T-cell (primary cell): ENCODE measurements at regions not wholly inside any gene's neighbourhood (a gene's known extent, or its start where the extent isn't known, plus 50 kb on each side); places are given as distances from the start of the nearest gene placed in this dataset.

Source experiments
- ATAC-seq, 4 experiments: fragments of 200-7000 bp in 3 of 4; fragments of 150-1000 bp in 1 of 4; cut with Tn5 transposase; replicated peaks in 1 of 4; 1 replicate in 3 of 4; 2 replicates in 1 of 4; pipeline ENCODE4 v1.10.0; 2021; ENCODE audit warnings: moderate library complexity in 3 of 4, mild to moderate bottlenecking in 2 of 4, moderate number of reproducible peaks in 1 of 4
- CTCF ChIA-PET, 2 donors: fragments of 300-600 bp; sonication (Branson Sonifier 250); formaldehyde crosslinking; loops; one replicate each; lab custom pipeline; 2022; ENCODE audit warnings: antibody characterized with exemption in 2 of 2; lab: Charles Lee
- POLR2A ChIA-PET, 2 donors: fragments of 300-600 bp; sonication (Branson Sonifier 250); formaldehyde crosslinking; loops; one replicate each; lab custom pipeline; 2022; ENCODE audit warnings: antibody characterized with exemption in 2 of 2; lab: Charles Lee
- DNase-seq, 35 experiments: peaks; one replicate each; pipeline versions ENCODE4 v3.0.0 to v3.0.0-alpha.2; 2013 to 2023
- H3K27ac ChIP-seq: one replicate; pipeline ENCODE4 v1.5.1; 2013; ENCODE audit warnings: low read length
- H3K27me3 ChIP-seq, 2 experiments: replicated peaks in 1 of 2; 1 replicate in 1 of 2; 2 replicates in 1 of 2; pipeline versions ENCODE4 v1.6.1 to v1.7.0; 2013; ENCODE audit warnings: low read length in 1 of 2, mixed read lengths in 1 of 2; ENCODE audit not compliant: control insufficient read depth in 2 of 2, insufficient read depth in 2 of 2; ENCODE audit errors: extremely low read depth in 1 of 2
- H3K36me3 ChIP-seq, 2 donors: 1 replicate in 1 of 2; 2 replicates in 1 of 2; pipeline versions ENCODE4 v1.6.1 to v1.7.0; 2013; ENCODE audit warnings: low read length in 1 of 2; ENCODE audit not compliant: control insufficient read depth in 2 of 2, insufficient read depth in 1 of 2; ENCODE audit errors: extremely low read depth in 1 of 2
- H3K4me1 ChIP-seq, 2 experiments: 1 replicate in 1 of 2; 2 replicates in 1 of 2; pipeline versions ENCODE4 v1.6.1 to v1.7.0; 2013; ENCODE audit warnings: low read length in 2 of 2, mixed read lengths in 1 of 2; ENCODE audit not compliant: insufficient read depth in 2 of 2, control insufficient read depth in 1 of 2; ENCODE audit errors: extremely low read depth in 1 of 2
- H3K4me3 ChIP-seq, 2 donors: 1 replicate in 1 of 2; 2 replicates in 1 of 2; pipeline versions ENCODE4 v1.5.1 to v1.7.0; 2013; ENCODE audit warnings: mild to moderate bottlenecking in 2 of 2, low read length in 1 of 2, moderate library complexity in 1 of 2; ENCODE audit not compliant: control insufficient read depth in 1 of 2; ENCODE audit errors: extremely low read depth in 1 of 2
- H3K9me3 ChIP-seq: 2 replicates; pipeline ENCODE4 v1.7.0; 2013
- H3K27ac Mint-ChIP-seq, 2 donors: one replicate each; pipeline ENCODE4 v1.8.0; 2020 to 2021; ENCODE audit warnings: mild to moderate bottlenecking in 2 of 2, mixed read lengths in 2 of 2
- H3K27me3 Mint-ChIP-seq, 2 donors: one replicate each; pipeline ENCODE4 v1.8.0; 2021 to 2022; ENCODE audit warnings: mixed read lengths in 2 of 2
- H3K36me3 Mint-ChIP-seq: one replicate; pipeline ENCODE4 v1.8.0; 2021; ENCODE audit warnings: mixed read lengths
- H3K4me1 Mint-ChIP-seq, 3 donors: one replicate each; pipeline ENCODE4 v1.8.0; 2020 to 2022; ENCODE audit warnings: mixed read lengths in 3 of 3, mild to moderate bottlenecking in 1 of 3
- H3K4me3 Mint-ChIP-seq, 3 donors: one replicate each; pipeline ENCODE4 v1.8.0; 2020 to 2022; ENCODE audit warnings: mild to moderate bottlenecking in 3 of 3, mixed read lengths in 3 of 3, moderate library complexity in 3 of 3
- H3K9me3 Mint-ChIP-seq, 3 donors: one replicate each; pipeline ENCODE4 v1.8.0; 2020 to 2022; ENCODE audit warnings: mixed read lengths in 3 of 3
- WGBS: methylation state at CpG from one replicate; pipeline ENCODE4 v1.1.5; 2013; ENCODE audit warnings: missing lambda C conversion rate; ENCODE audit not compliant: insufficient coverage; 5-methylcytosine and 5-hydroxymethylcytosine counted together

DNA sequence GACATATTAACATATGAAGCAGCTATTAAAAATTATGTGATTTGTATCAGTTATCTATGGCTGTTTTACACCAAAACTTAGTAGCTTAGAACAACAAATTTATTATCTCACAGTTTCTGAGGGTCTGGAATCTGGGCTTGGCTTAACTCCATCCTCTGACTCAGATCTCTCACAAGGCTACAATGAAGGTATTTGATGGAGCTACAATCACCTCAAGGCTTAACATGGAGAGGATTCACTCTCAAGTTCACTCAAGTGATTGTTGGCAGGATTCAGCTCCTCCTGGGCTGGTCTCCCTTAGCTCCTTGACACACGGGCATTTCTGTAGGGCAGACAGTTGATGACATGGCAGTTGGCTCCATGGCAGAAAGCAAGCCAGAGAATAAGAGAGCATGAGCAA, 133.0 kb upstream of the SLC14A2 start:
- 86% methylated on average over 1 of the region's 1 CpG for whole genome bisulfite sequencing

DNA sequence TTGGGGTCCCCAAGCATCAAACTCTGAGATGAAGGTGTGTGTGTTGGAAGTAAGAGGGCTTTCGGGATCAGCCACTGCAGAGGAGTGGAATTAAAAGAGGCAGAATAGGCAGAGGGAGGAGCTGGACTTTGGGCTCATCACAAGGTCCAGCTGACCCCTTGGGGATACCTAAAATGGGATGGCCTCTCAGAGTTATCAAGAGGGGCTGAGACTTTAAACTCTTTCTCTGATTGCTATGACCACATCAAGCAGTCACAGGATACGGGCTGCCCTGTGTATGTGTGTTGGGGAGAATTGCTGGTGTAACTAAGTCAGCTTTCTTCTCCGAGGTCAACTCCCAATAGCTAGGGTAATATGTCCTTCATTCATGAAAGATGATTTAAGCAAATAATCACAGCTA, 127.7 kb upstream of the SLC14A2 start:
- Mint-ChIP-seq H3K27ac (no peak overlapping the region), H3K4me1 (no peaks in the 10 kb centered on the region), H3K36me3 (no peaks in the 10 kb centered on the region), H3K9me3 (no peaks in the 10 kb centered on the region), H3K4me3 (no peak overlapping the region), H3K27me3 (peaks cover 3 to 19% of the 10 kb centered on the region in 2 donors)
- ATAC-seq (no peak), DNase-seq (no peak)
- ChIA-PET POLR2A (no interaction called here), CTCF (no interaction called here)
- Histone ChIP-seq H3K36me3 (no peaks in the 10 kb centered on the region), H3K27ac (no peak overlapping the region), H3K27me3 (no peaks in the 10 kb centered on the region), H3K4me1 (no peaks in the 10 kb centered on the region), H3K9me3 (no peaks in the 10 kb centered on the region), H3K4me3 (no peak overlapping the region)
- 71% methylated on average over 1 of the region's 3 CpGs for WGBS

More for the DNA sequence above, 133.0 kb upstream of the SLC14A2 start:
- Histone ChIP-seq H3K4me3 (no peak overlapping the region), H3K9me3 (no peaks in the 10 kb centered on the region), H3K36me3 (no peaks in the 10 kb centered on the region), H3K27ac (no peak overlapping the region), H3K4me1 (no peaks in the 10 kb centered on the region), H3K27me3 (peaks cover 0 to 12% of the 10 kb centered on the region in 2 experiments)
- H3K9me3 Mint-ChIP-seq, result no peaks in the 10 kb centered on the region
- no peak overlapping the region for H3K27ac Mint-ChIP-seq
- POLR2A ChIA-PET, result no interaction called here
- DNase-seq (no peak), ATAC-seq (no peak)
- H3K27me3 Mint-ChIP-seq, result peaks cover 9 to 31% of the 10 kb centered on the region in 2 donors
- H3K4me1 Mint-ChIP-seq, result no peaks in the 10 kb centered on the region
- no peaks in the 10 kb centered on the region for H3K36me3 Mint-ChIP-seq
- no peak overlapping the region for H3K4me3 Mint-ChIP-seq
- CTCF ChIA-PET, result no interaction called here

DNA sequence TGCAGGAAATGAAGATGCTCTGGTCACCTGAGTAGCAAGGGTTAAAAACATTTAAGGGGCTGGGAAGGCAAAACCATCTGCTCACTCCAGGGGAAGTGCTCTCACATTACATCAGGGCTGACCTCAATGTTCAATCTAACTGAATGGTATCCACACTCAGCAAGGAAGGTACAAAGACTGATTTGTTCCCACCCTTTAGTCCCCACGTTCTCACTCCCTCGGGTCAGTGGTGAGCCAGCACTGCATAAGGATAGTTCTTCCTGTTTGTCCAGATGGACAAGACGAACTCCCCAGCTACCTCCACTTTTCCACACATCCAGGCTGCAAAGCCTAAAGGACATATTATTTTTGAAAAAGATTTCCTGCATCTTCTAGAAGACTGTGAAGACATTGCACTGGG, 126.6 kb upstream of the SLC14A2 start:
- ATAC-seq (no peak), DNase-seq (no peak)
- 40% methylated on average over 1 of the region's 3 CpGs for WGBS
- H3K27ac Mint-ChIP-seq, result no peak overlapping the region
- no peaks in the 10 kb centered on the region for H3K4me1 Mint-ChIP-seq
- H3K36me3 Mint-ChIP-seq, result no peaks in the 10 kb centered on the region
- Histone ChIP-seq H3K4me3 (no peak overlapping the region), H3K4me1 (no peaks in the 10 kb centered on the region), H3K27ac (no peak overlapping the region), H3K9me3 (no peaks in the 10 kb centered on the region), H3K27me3 (no peaks in the 10 kb centered on the region), H3K36me3 (no peaks in the 10 kb centered on the region)
- CTCF ChIA-PET, result no interaction called here
- no peak overlapping the region for H3K4me3 Mint-ChIP-seq
- no peaks in the 10 kb centered on the region for H3K9me3 Mint-ChIP-seq
- POLR2A ChIA-PET, result no interaction called here
- peaks cover 0 to 14% of the 10 kb centered on the region in 2 donors for H3K27me3 Mint-ChIP-seq

DNA sequence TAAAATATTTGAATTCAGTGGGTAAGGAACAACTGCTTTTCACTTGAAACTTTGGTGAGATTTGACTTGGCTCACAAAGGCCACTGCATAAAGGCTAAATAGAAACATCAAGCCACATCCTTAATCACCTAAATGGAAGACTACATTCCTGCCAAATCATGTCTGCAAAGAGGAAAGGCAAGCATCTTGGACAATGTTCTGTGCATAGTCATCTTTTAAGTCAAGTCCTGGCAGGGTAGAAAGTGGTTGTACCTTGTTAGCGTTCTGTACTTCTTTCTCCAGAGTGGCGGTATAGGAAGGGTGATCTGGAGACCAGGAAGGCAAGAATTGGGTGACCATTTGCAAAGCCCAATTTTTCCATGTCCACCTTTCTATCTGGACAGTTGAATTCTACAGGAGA, 121.4 kb upstream of the SLC14A2 start:
- POLR2A ChIA-PET, result no interaction called here
- no peak overlapping the region for H3K4me3 Mint-ChIP-seq

DNA sequence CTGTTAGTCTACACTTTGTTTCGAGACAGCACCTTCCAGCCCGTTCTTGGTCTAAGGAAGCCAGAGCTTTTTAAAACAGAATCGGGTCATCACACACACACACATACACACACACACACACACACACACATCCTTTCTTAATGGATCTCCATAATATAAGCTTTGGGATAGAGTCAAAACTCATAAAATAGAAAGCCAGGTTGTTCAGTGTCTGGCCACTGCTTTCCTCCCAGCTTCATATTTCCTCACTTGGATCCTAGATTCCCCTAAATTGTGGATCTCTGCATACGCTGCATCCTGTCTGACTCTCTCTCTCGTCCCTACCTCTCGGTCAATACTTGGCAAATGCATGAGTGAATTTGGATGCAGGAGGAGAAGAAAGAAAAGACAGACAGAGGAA, 120.5 kb upstream of the SLC14A2 start:
- no peaks in the 10 kb centered on the region for H3K36me3 Mint-ChIP-seq
- H3K9me3 Mint-ChIP-seq, result no peaks in the 10 kb centered on the region
- CTCF ChIA-PET, result no interaction called here
- Histone ChIP-seq H3K9me3 (no peaks in the 10 kb centered on the region), H3K4me1 (no peaks in the 10 kb centered on the region), H3K27me3 (no peaks in the 10 kb centered on the region), H3K4me3 (no peak overlapping the region), H3K27ac (no peak overlapping the region), H3K36me3 (no peaks in the 10 kb centered on the region)
- no peaks in the 10 kb centered on the region for H3K4me1 Mint-ChIP-seq
- peaks cover 2 to 6% of the 10 kb centered on the region in 2 donors for H3K27me3 Mint-ChIP-seq
- DNase-seq (no peak), ATAC-seq (no peak)
- WGBS, result 100% methylated on average over 1 of the region's 6 CpGs
- POLR2A ChIA-PET, result no interaction called here
- H3K27ac Mint-ChIP-seq, result no peak overlapping the region
- H3K4me3 Mint-ChIP-seq, result no peak overlapping the region

More for the DNA sequence above, 121.4 kb upstream of the SLC14A2 start:
- H3K36me3 Mint-ChIP-seq, result no peaks in the 10 kb centered on the region
- no peak for DNase-seq
- no peaks in the 10 kb centered on the region for H3K4me1 Mint-ChIP-seq
- no CpG with 5 or more reads among the region's 2 CpGs for WGBS
- Histone ChIP-seq H3K27ac (no peak overlapping the region), H3K36me3 (no peaks in the 10 kb centered on the region), H3K4me3 (no peak overlapping the region), H3K9me3 (no peaks in the 10 kb centered on the region), H3K4me1 (no peaks in the 10 kb centered on the region), H3K27me3 (no peaks in the 10 kb centered on the region)
- no peak for ATAC-seq
- no peak overlapping the region for H3K27ac Mint-ChIP-seq
- peaks cover 2 to 6% of the 10 kb centered on the region in 2 donors for H3K27me3 Mint-ChIP-seq
- CTCF ChIA-PET, result no interaction called here
- no peaks in the 10 kb centered on the region for H3K9me3 Mint-ChIP-seq

DNA sequence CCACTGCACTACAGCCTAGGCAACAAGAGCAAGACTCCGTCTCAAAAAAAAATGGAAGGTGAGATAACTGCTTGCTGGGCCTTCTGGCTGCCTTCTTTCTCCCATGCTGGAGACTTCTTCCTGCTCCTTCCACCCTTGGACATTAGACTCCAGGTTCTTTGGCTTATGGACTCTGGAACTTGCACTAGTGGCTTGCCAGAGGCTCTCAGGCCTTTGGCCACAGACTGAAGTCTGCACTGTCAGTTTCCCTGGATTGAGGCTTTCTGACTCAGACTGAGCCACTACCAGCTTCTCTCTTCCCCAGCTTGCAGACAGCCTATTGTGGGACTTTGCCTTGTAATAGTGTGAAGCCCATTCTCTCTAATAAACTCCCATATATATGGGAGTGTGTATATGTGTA, 118.5 kb upstream of the SLC14A2 start:
- Mint-ChIP-seq H3K4me1 (no peaks in the 10 kb centered on the region), H3K9me3 (no peaks in the 10 kb centered on the region), H3K4me3 (no peak overlapping the region), H3K27me3 (peaks cover 2 to 6% of the 10 kb centered on the region in 2 donors), H3K36me3 (no peaks in the 10 kb centered on the region), H3K27ac (no peak overlapping the region)
- Histone ChIP-seq H3K4me1 (no peaks in the 10 kb centered on the region), H3K27me3 (no peaks in the 10 kb centered on the region), H3K4me3 (no peak overlapping the region), H3K36me3 (no peaks in the 10 kb centered on the region), H3K27ac (no peak overlapping the region), H3K9me3 (no peaks in the 10 kb centered on the region)
- no CpG with 5 or more reads among the region's 1 CpG for WGBS
- no peak for DNase-seq
- ATAC-seq, result no peak
- ChIA-PET CTCF (no interaction called here), POLR2A (no interaction called here)

DNA sequence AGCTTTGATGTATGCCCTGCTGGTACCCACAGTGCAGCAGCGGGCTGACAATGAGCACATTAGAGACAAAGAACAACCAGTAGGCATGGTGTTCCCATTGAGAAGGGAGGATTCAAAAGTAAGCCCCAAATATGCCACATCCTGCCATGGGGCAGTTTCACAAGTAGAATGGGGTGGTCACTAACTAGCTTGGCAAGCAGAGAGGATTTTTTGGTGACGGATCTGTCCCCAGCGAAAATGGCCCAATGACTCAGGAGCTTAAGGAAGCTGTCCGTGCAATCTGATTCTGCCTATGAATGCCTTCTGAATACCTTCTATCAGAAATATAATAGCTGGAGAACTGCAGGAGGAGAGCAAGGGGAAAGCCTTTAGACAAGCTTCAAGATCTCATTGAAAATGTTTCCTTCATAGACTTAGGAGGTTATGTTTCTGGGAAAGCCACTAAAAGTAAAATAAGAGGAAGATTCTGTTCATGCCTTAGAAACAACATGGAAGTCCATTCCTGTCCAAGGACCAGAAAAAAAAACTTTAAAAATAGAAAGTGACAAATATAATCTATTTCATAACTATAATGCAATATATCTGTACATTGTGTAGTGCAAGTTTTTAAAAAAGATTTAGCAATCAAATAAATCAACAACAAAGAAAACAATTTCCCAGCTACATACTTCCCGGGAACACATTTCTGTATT, 117.5 kb upstream of the SLC14A2 start:
- Histone ChIP-seq H3K9me3 (no peaks in the 10 kb centered on the region), H3K4me3 (no peak overlapping the region), H3K4me1 (no peaks in the 10 kb centered on the region), H3K27ac (no peak overlapping the region), H3K36me3 (no peaks in the 10 kb centered on the region), H3K27me3 (no peaks in the 10 kb centered on the region)
- H3K4me1 Mint-ChIP-seq, result no peaks in the 10 kb centered on the region
- CTCF ChIA-PET, result no interaction called here
- H3K4me3 Mint-ChIP-seq, result no peak overlapping the region
- no peak for DNase-seq
- no peak overlapping the region for H3K27ac Mint-ChIP-seq
- no peaks in the 10 kb centered on the region for H3K9me3 Mint-ChIP-seq
- peaks cover 2 to 6% of the 10 kb centered on the region in 2 donors for H3K27me3 Mint-ChIP-seq
- H3K36me3 Mint-ChIP-seq, result no peaks in the 10 kb centered on the region
- WGBS, result 100% methylated on average over 1 of the region's 5 CpGs
- POLR2A ChIA-PET, result no interaction called here
- no peak for ATAC-seq
